CD4-positive, alpha-beta memory T cell (primary cell): ENCODE measurements at regions not wholly inside any gene's neighbourhood (a gene's known extent, or its start where the extent isn't known, plus 50 kb on each side); places are given as distances from the start of the nearest gene placed in this dataset.
"Not testable (repeated sequence)": the region's sequence is repeated elsewhere in the genome, so short reads cannot be mapped to it uniquely, and the experiment has no call there.

ENCODE experiments used
- CTCF ChIA-PET: fragments of 350-600 bp; sonication (Branson Sonifier 250); formaldehyde crosslinking; loops from one replicate; lab custom pipeline; 2021; ENCODE audit warnings: inconsistent platforms; ENCODE audit not compliant: partially characterized antibody; lab: Charles Lee
- POLR2A ChIA-PET: fragments of 350-600 bp; sonication (Branson Sonifier 250); formaldehyde crosslinking; loops from one replicate; lab custom pipeline; 2021; ENCODE audit not compliant: partially characterized antibody; lab: Charles Lee
- DNase-seq, 5 donors: peaks; one replicate each; pipeline versions ENCODE4 v3.0.0 to v3.0.0-alpha.2; 2020 to 2022; ENCODE audit warnings: mixed read lengths in 1 of 5
- H3K27ac ChIP-seq: one replicate; pipeline ENCODE4 v1.7.0; 2013; ENCODE audit warnings: low read depth, low read length
- H3K27me3 ChIP-seq: 2 replicates; pipeline ENCODE4 v1.7.0; 2013; ENCODE audit warnings: mild to moderate bottlenecking, low read length, moderate library complexity; ENCODE audit not compliant: insufficient read depth
- H3K36me3 ChIP-seq: 2 replicates; pipeline ENCODE4 v1.7.0; 2013; ENCODE audit warnings: mild to moderate bottlenecking, low read length, moderate library complexity; ENCODE audit not compliant: insufficient read depth
- H3K4me1 ChIP-seq: 2 replicates; pipeline ENCODE4 v1.7.0; 2013; ENCODE audit warnings: mild to moderate bottlenecking, low read length, moderate library complexity; ENCODE audit not compliant: insufficient read depth
- H3K4me3 ChIP-seq, 2 donors: one replicate each; pipeline ENCODE4 v1.7.0; 2013; ENCODE audit warnings: low read length in 2 of 2, mild to moderate bottlenecking in 1 of 2
- H3K9me3 ChIP-seq, 2 donors: one replicate each; pipeline ENCODE4 v1.7.0; 2013; ENCODE audit warnings: low read length in 2 of 2, control low read depth in 1 of 2; ENCODE audit not compliant: control insufficient read depth in 1 of 2
- H3K27ac Mint-ChIP-seq, 7 donors: one replicate each; pipeline ENCODE4 v1.8.0; 2020 to 2021; ENCODE audit warnings: mixed read lengths in 7 of 7, mild to moderate bottlenecking in 6 of 7, inconsistent platforms in 3 of 7, moderate library complexity in 3 of 7
- H3K27me3 Mint-ChIP-seq, 2 donors: one replicate each; pipeline ENCODE4 v1.8.0; 2020 to 2021; ENCODE audit warnings: mixed read lengths in 2 of 2
- H3K36me3 Mint-ChIP-seq, 2 donors: one replicate each; pipeline ENCODE4 v1.8.0; 2020 to 2021; ENCODE audit warnings: mixed read lengths in 2 of 2, inconsistent platforms in 1 of 2, mild to moderate bottlenecking in 1 of 2
- H3K4me1 Mint-ChIP-seq, 4 donors: one replicate each; pipeline ENCODE4 v1.8.0; 2020 to 2021; ENCODE audit warnings: mixed read lengths in 4 of 4, mild to moderate bottlenecking in 1 of 4
- H3K4me3 Mint-ChIP-seq, 8 donors: one replicate each; pipeline ENCODE4 v1.8.0; 2020 to 2021; ENCODE audit warnings: mixed read lengths in 8 of 8, mild to moderate bottlenecking in 7 of 8, moderate library complexity in 6 of 8, inconsistent platforms in 3 of 8
- H3K9me3 Mint-ChIP-seq, 8 donors: one replicate each; pipeline ENCODE4 v1.8.0; 2020 to 2021; ENCODE audit warnings: mixed read lengths in 8 of 8, mild to moderate bottlenecking in 5 of 8, inconsistent platforms in 3 of 8, moderate library complexity in 1 of 8
- intact Hi-C: fragments of 100-400 bp; cut with micrococcal nuclease; formaldehyde crosslinking; loops from one replicate; pipeline ENCODE4 v1.15.1; 2023

- H3K4me1 Mint-ChIP-seq, H3K9me3 ChIP-seq, DNase-seq, H3K36me3 Mint-ChIP-seq, H3K27ac Mint-ChIP-seq, H3K27me3 ChIP-seq, H3K4me3 Mint-ChIP-seq, H3K36me3 ChIP-seq, POLR2A ChIA-PET, H3K4me1 ChIP-seq, H3K9me3 Mint-ChIP-seq, H3K27ac ChIP-seq, H3K4me3 ChIP-seq, CTCF ChIA-PET: not testable (repeated sequence)
- intact Hi-C loops = loop anchor here (10.0 kb wide), 1 partner anchor 203 kb away; no protein-coding TSS in a partner anchor
- peaks cover 6 to 18% of the 10 kb centered on the region in 2 donors for H3K27me3 Mint-ChIP-seq
Observed at GRCh38 chr2:133882159-133882558, 313.9 kb upstream of the NCKAP5 start.

- peaks cover 0 to 3% (median 0%) of the 10 kb centered on the region in 8 donors for H3K9me3 Mint-ChIP-seq
- H3K4me1 Mint-ChIP-seq = peaks cover 0 to 2% (median under 1%) of the 10 kb centered on the region in 4 donors
- H3K36me3 Mint-ChIP-seq = no peaks in the 10 kb centered on the region
- CTCF ChIA-PET = interaction anchor here (0.6 to 4.7 kb wide), 9 partner anchors 9 to 567 kb away, joined by 3 to 53 read pairs (median 4); no protein-coding TSS in a partner anchor
- H3K27ac Mint-ChIP-seq = peak overlapping the region in 1 of 7 donors; percentile 64
- H3K27me3 ChIP-seq = no peaks in the 10 kb centered on the region
- H3K36me3 ChIP-seq = no peaks in the 10 kb centered on the region
- H3K4me3 ChIP-seq = no peak overlapping the region
- H3K27ac ChIP-seq = no peak overlapping the region
- peaks cover 4 to 13% of the 10 kb centered on the region in 2 donors for H3K27me3 Mint-ChIP-seq
- peak in 1 of 5 donors; percentile 2 for DNase-seq
- POLR2A ChIA-PET = no interaction called here
- H3K4me3 Mint-ChIP-seq = no peak overlapping the region
- H3K9me3 ChIP-seq = no peaks in the 10 kb centered on the region
- no peaks in the 10 kb centered on the region for H3K4me1 ChIP-seq
- intact Hi-C loops = loop anchor here (5.0 to 10.0 kb wide), 3 partner anchors 200 to 482 kb away; no protein-coding TSS in a partner anchor
Observed at GRCh38 chr2:133884739-133885381, 316.6 kb upstream of the NCKAP5 start.

GRCh38 chr2:133885847-133886246, 317.6 kb upstream of the NCKAP5 start:
- peaks cover 0 to 2% (median under 1%) of the 10 kb centered on the region in 4 donors for H3K4me1 Mint-ChIP-seq
- no peak overlapping the region for H3K27ac Mint-ChIP-seq
- H3K36me3 Mint-ChIP-seq = no peaks in the 10 kb centered on the region
- peaks cover 0 to 3% (median 0%) of the 10 kb centered on the region in 8 donors for H3K9me3 Mint-ChIP-seq
- intact Hi-C loops = loop anchor here (1.0 to 10.0 kb wide), 7 partner anchors 199 to 565 kb away; no protein-coding TSS in a partner anchor
- Histone ChIP-seq H3K9me3 (no peaks in the 10 kb centered on the region), H3K27ac (no peak overlapping the region), H3K4me3 (no peak overlapping the region), H3K4me1 (no peaks in the 10 kb centered on the region), H3K27me3 (no peaks in the 10 kb centered on the region), H3K36me3 (no peaks in the 10 kb centered on the region)
- CTCF ChIA-PET = interaction anchor here (0.6 to 4.7 kb wide), 7 partner anchors 233 to 1007 kb away, joined by 3 to 53 read pairs (median 12); no protein-coding TSS in a partner anchor
- no peak overlapping the region for H3K4me3 Mint-ChIP-seq
- POLR2A ChIA-PET = no interaction called here
- peaks cover 4 to 9% of the 10 kb centered on the region in 2 donors for H3K27me3 Mint-ChIP-seq
- no peak for DNase-seq

GRCh38 chr2:133886735-133887675, 318.7 kb upstream of the NCKAP5 start:
- Mint-ChIP-seq H3K36me3 (no peaks in the 10 kb centered on the region), H3K4me3 (no peak overlapping the region), H3K9me3 (peaks cover 0 to 3% (median 0%) of the 10 kb centered on the region in 8 donors), H3K27me3 (peaks cover 0 to 7% of the 10 kb centered on the region in 2 donors), H3K27ac (no peak overlapping the region), H3K4me1 (peaks cover 0 to 2% (median under 1%) of the 10 kb centered on the region in 4 donors)
- H3K4me1 ChIP-seq = no peaks in the 10 kb centered on the region
- H3K36me3 ChIP-seq = no peaks in the 10 kb centered on the region
- no peaks in the 10 kb centered on the region for H3K9me3 ChIP-seq
- H3K27ac ChIP-seq = no peak overlapping the region
- peak; percentile 43 to 50 (median 50) for DNase-seq
- ChIA-PET CTCF (interaction anchor here (0.8 to 4.7 kb wide), 18 partner anchors 9 to 605 kb away, joined by 3 to 53 read pairs (median 4); no protein-coding TSS in a partner anchor), POLR2A (no interaction called here)
- H3K27me3 ChIP-seq = no peaks in the 10 kb centered on the region
- intact Hi-C loops = loop anchor here (1.0 to 10.0 kb wide), 7 partner anchors 198 to 564 kb away; no protein-coding TSS in a partner anchor
- H3K4me3 ChIP-seq = no peak overlapping the region

GRCh38 chr2:133887676-133888040, 319.4 kb upstream of the NCKAP5 start:
- Mint-ChIP-seq H3K9me3 (peaks cover 0 to 3% (median 0%) of the 10 kb centered on the region in 8 donors), H3K36me3 (no peaks in the 10 kb centered on the region), H3K27me3 (peaks cover 0 to 8% of the 10 kb centered on the region in 2 donors), H3K27ac (no peak overlapping the region), H3K4me1 (peaks cover 0 to 2% (median under 1%) of the 10 kb centered on the region in 4 donors), H3K4me3 (no peak overlapping the region)
- CTCF ChIA-PET = interaction anchor here (0.9 to 4.7 kb wide), 10 partner anchors 32 to 604 kb away, joined by 3 to 53 read pairs (median 5); no protein-coding TSS in a partner anchor
- intact Hi-C loops = loop anchor here (2.0 to 10.0 kb wide), 4 partner anchors 197 to 480 kb away; no protein-coding TSS in a partner anchor
- H3K4me1 ChIP-seq = no peaks in the 10 kb centered on the region
- no peaks in the 10 kb centered on the region for H3K36me3 ChIP-seq
- POLR2A ChIA-PET = no interaction called here
- H3K9me3 ChIP-seq = no peaks in the 10 kb centered on the region
- no peak for DNase-seq
- no peaks in the 10 kb centered on the region for H3K27me3 ChIP-seq
- no peak overlapping the region for H3K27ac ChIP-seq
- no peak overlapping the region for H3K4me3 ChIP-seq

- H3K4me3 Mint-ChIP-seq = no peak overlapping the region
- H3K4me1 Mint-ChIP-seq = peaks cover 0 to 2% (median under 1%) of the 10 kb centered on the region in 4 donors
- POLR2A ChIA-PET = no interaction called here
- intact Hi-C loops = loop anchor here (5.0 to 10.0 kb wide), 3 partner anchors 197 to 479 kb away; no protein-coding TSS in a partner anchor
- Histone ChIP-seq H3K27ac (no peak overlapping the region), H3K4me3 (no peak overlapping the region), H3K27me3 (no peaks in the 10 kb centered on the region), H3K36me3 (no peaks in the 10 kb centered on the region), H3K4me1 (no peaks in the 10 kb centered on the region), H3K9me3 (no peaks in the 10 kb centered on the region)
- H3K9me3 Mint-ChIP-seq = peaks cover 0 to 4% (median 0%) of the 10 kb centered on the region in 8 donors
- CTCF ChIA-PET = interaction anchor here (1.4 to 4.7 kb wide), 4 partner anchors 319 to 524 kb away, joined by 3 to 53 read pairs (median 22); no protein-coding TSS in a partner anchor
- H3K27ac Mint-ChIP-seq = no peak overlapping the region
- DNase-seq = no peak
- H3K27me3 Mint-ChIP-seq = peaks cover 0 to 8% of the 10 kb centered on the region in 2 donors
- no peaks in the 10 kb centered on the region for H3K36me3 Mint-ChIP-seq
Observed at GRCh38 chr2:133888107-133888506, 319.8 kb upstream of the NCKAP5 start.
